MM.1S (cell line): ENCODE measurements at regions not wholly inside any gene's neighbourhood (a gene's known extent, or its start where the extent isn't known, plus 50 kb on each side); places are given as distances from the start of the nearest gene placed in this dataset.

Experiments
- EZH2 ChIP-seq: fragments of 300-600 bp; sonication (generic); optimal IDR thresholded peaks from 2 replicates; pipeline ENCODE3; 2017; ENCODE audit warnings: low read depth, mild to moderate bottlenecking, antibody characterized with exemption, low read length, mixed read lengths
- EZH2phosphoT487 ChIP-seq: fragments of 300-600 bp; sonication (generic); IDR thresholded peaks from 2 replicates; pipeline ENCODE4 v1.6.1; 2018; ENCODE audit warnings: antibody characterized with exemption, low read length
- TF ChIP-seq, protein P1 (sequence below): fragments of 300-600 bp; sonication (generic); IDR thresholded peaks from 2 replicates; pipeline ENCODE4 v1.5.1; 2016; ENCODE audit warnings: antibody characterized with exemption, low read length, mixed read lengths

DNA sequence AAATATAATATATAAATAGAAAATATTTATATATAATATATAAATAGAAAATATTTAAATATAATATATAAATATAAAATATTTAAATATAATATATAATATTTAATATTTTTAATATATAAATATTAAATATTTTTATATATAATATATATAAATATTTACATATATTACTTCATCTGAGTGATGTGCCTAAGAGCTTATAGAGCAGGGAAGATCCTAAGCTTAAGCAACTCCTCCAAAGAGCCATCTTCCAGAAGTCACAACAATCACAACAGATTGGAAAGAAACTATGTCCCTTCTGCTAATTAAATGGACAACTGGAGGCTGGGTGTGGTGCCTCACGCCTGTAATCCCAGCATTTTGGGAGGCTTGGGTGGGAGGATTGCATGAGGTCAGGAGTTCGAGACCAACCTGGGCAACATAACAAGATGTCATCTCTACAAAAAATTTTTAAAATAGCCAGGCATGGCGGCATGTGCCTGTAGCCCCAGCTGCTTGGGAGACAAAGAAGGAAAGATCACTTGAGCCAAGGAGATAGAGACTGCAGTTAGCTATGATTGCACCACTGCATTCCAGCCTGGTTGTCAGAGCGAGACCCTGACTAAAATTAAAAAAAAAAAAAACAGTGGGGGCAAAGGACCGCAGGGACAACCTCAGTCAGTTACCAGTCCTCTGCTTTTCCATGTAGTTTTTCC, 198.7 kb downstream of the SKIDA1 start:
- no peak for TF ChIP-seq EZH2
- TF ChIP-seq, protein P1, sequence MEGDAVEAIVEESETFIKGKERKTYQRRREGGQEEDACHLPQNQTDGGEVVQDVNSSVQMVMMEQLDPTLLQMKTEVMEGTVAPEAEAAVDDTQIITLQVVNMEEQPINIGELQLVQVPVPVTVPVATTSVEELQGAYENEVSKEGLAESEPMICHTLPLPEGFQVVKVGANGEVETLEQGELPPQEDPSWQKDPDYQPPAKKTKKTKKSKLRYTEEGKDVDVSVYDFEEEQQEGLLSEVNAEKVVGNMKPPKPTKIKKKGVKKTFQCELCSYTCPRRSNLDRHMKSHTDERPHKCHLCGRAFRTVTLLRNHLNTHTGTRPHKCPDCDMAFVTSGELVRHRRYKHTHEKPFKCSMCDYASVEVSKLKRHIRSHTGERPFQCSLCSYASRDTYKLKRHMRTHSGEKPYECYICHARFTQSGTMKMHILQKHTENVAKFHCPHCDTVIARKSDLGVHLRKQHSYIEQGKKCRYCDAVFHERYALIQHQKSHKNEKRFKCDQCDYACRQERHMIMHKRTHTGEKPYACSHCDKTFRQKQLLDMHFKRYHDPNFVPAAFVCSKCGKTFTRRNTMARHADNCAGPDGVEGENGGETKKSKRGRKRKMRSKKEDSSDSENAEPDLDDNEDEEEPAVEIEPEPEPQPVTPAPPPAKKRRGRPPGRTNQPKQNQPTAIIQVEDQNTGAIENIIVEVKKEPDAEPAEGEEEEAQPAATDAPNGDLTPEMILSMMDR: no peak
- no peak for TF ChIP-seq EZH2phosphoT487
